IPS-20b (cell line): ENCODE measurements at regions not wholly inside any gene's neighbourhood (a gene's known extent, or its start where the extent isn't known, plus 50 kb on each side); places are given as distances from the start of the nearest gene placed in this dataset.

Experiments used
- H3K27ac ChIP-seq: one replicate; pipeline ENCODE4 v1.5.1; 2013; ENCODE audit warnings: low read length
- H3K27me3 ChIP-seq: 2 replicates; pipeline ENCODE4 v1.6.1; 2013; ENCODE audit warnings: mild to moderate bottlenecking, low read length, inconsistent platforms; ENCODE audit not compliant: insufficient read depth
- H3K36me3 ChIP-seq: 2 replicates; pipeline ENCODE4 v1.6.1; 2013; ENCODE audit warnings: low read depth, mild to moderate bottlenecking, inconsistent platforms, low read length, moderate library complexity; ENCODE audit not compliant: insufficient read depth
- H3K4me1 ChIP-seq: 2 replicates; pipeline ENCODE4 v1.6.1; 2013; ENCODE audit warnings: mild to moderate bottlenecking, control low read depth, inconsistent platforms, low read length, moderate library complexity; ENCODE audit not compliant: insufficient read depth
- H3K4me3 ChIP-seq: 2 replicates; pipeline ENCODE4 v1.5.1; 2013; ENCODE audit warnings: mild to moderate bottlenecking, low read length, inconsistent platforms
- H3K9ac ChIP-seq: 2 replicates; pipeline ENCODE4 v1.6.1; 2013; ENCODE audit warnings: low read depth, mild to moderate bottlenecking, inconsistent platforms, low read length, moderate library complexity
- H3K9me3 ChIP-seq: 2 replicates; pipeline ENCODE4 v1.6.1; 2013; ENCODE audit warnings: mild to moderate bottlenecking, low read depth, low read length, inconsistent platforms; ENCODE audit not compliant: insufficient read depth

GRCh38 chr20:48170625-48171024 is 385.3 kb upstream of the SULF2 start:
- Histone ChIP-seq H3K9ac (no peak overlapping the region), H3K27me3 (no peaks in the 10 kb centered on the region), H3K27ac (no peak overlapping the region), H3K36me3 (no peaks in the 10 kb centered on the region), H3K4me3 (no peak overlapping the region), H3K9me3 (no peaks in the 10 kb centered on the region), H3K4me1 (no peaks in the 10 kb centered on the region)

GRCh38 chr20:48169650-48170225 is 384.5 kb upstream of the SULF2 start:
- Histone ChIP-seq H3K9me3 (no peaks in the 10 kb centered on the region), H3K4me3 (no peak overlapping the region), H3K27me3 (no peaks in the 10 kb centered on the region), H3K36me3 (no peaks in the 10 kb centered on the region), H3K4me1 (no peaks in the 10 kb centered on the region), H3K27ac (no peak overlapping the region), H3K9ac (no peak overlapping the region)

- no peak overlapping the region for H3K27ac ChIP-seq
- H3K9ac ChIP-seq = no peak overlapping the region
- H3K4me3 ChIP-seq = no peak overlapping the region
- no peaks in the 10 kb centered on the region for H3K4me1 ChIP-seq
- H3K36me3 ChIP-seq = no peaks in the 10 kb centered on the region
- H3K27me3 ChIP-seq = no peaks in the 10 kb centered on the region
- no peaks in the 10 kb centered on the region for H3K9me3 ChIP-seq
Measured at GRCh38 chr20:48166082-48166835, 381.0 kb upstream of the SULF2 start.

- Histone ChIP-seq H3K9me3 (no peaks in the 10 kb centered on the region), H3K4me1 (no peaks in the 10 kb centered on the region), H3K36me3 (no peaks in the 10 kb centered on the region), H3K9ac (no peak overlapping the region), H3K27me3 (no peaks in the 10 kb centered on the region), H3K4me3 (no peak overlapping the region), H3K27ac (no peak overlapping the region)
Measured at GRCh38 chr20:48165401-48165685, 380.1 kb upstream of the SULF2 start.

GRCh38 chr20:48164566-48165400 is 379.5 kb upstream of the SULF2 start:
- H3K27me3 ChIP-seq = no peaks in the 10 kb centered on the region
- no peak overlapping the region for H3K9ac ChIP-seq
- H3K4me1 ChIP-seq = no peaks in the 10 kb centered on the region
- no peaks in the 10 kb centered on the region for H3K9me3 ChIP-seq
- no peak overlapping the region for H3K4me3 ChIP-seq
- no peak overlapping the region for H3K27ac ChIP-seq
- H3K36me3 ChIP-seq = no peaks in the 10 kb centered on the region

- no peaks in the 10 kb centered on the region for H3K4me1 ChIP-seq
- H3K4me3 ChIP-seq = no peak overlapping the region
- H3K27me3 ChIP-seq = no peaks in the 10 kb centered on the region
- H3K9ac ChIP-seq = no peak overlapping the region
- H3K27ac ChIP-seq = no peak overlapping the region
- H3K36me3 ChIP-seq = no peaks in the 10 kb centered on the region
- H3K9me3 ChIP-seq = no peaks in the 10 kb centered on the region
Measured at GRCh38 chr20:48164034-48164433, 378.8 kb upstream of the SULF2 start.

- Histone ChIP-seq H3K4me1 (no peaks in the 10 kb centered on the region), H3K9ac (no peak overlapping the region), H3K27me3 (no peaks in the 10 kb centered on the region), H3K36me3 (no peaks in the 10 kb centered on the region), H3K9me3 (no peaks in the 10 kb centered on the region), H3K4me3 (no peak overlapping the region), H3K27ac (no peak overlapping the region)
Measured at GRCh38 chr20:48163505-48163904, 378.2 kb upstream of the SULF2 start.

GRCh38 chr20:48162621-48163020 is 377.3 kb upstream of the SULF2 start:
- no peaks in the 10 kb centered on the region for H3K36me3 ChIP-seq
- no peak overlapping the region for H3K9ac ChIP-seq
- H3K4me3 ChIP-seq = no peak overlapping the region
- no peaks in the 10 kb centered on the region for H3K9me3 ChIP-seq
- H3K27me3 ChIP-seq = no peaks in the 10 kb centered on the region
- H3K27ac ChIP-seq = no peak overlapping the region
- H3K4me1 ChIP-seq = no peaks in the 10 kb centered on the region

GRCh38 chr20:48159145-48160008 is 374.1 kb upstream of the SULF2 start:
- Histone ChIP-seq H3K36me3 (no peaks in the 10 kb centered on the region), H3K9me3 (peaks cover 12% of the 10 kb centered on the region), H3K27me3 (no peaks in the 10 kb centered on the region), H3K4me1 (no peaks in the 10 kb centered on the region), H3K27ac (no peak overlapping the region), H3K9ac (no peak overlapping the region), H3K4me3 (no peak overlapping the region)

GRCh38 chr20:48158014-48158413 is 372.7 kb upstream of the SULF2 start:
- H3K9ac ChIP-seq = no peak overlapping the region
- H3K4me3 ChIP-seq = no peak overlapping the region
- H3K9me3 ChIP-seq = peaks cover 12% of the 10 kb centered on the region
- H3K36me3 ChIP-seq = no peaks in the 10 kb centered on the region
- H3K27me3 ChIP-seq = no peaks in the 10 kb centered on the region
- no peaks in the 10 kb centered on the region for H3K4me1 ChIP-seq
- no peak overlapping the region for H3K27ac ChIP-seq

- no peak overlapping the region for H3K27ac ChIP-seq
- H3K4me3 ChIP-seq = no peak overlapping the region
- H3K9ac ChIP-seq = no peak overlapping the region
- peaks cover under 1% of the 10 kb centered on the region; the same call in 1 of the 2 replicates for H3K4me1 ChIP-seq
- H3K36me3 ChIP-seq = no peaks in the 10 kb centered on the region
- peaks cover 12% of the 10 kb centered on the region for H3K9me3 ChIP-seq
- H3K27me3 ChIP-seq = no peaks in the 10 kb centered on the region
Measured at GRCh38 chr20:48156951-48157700, 371.8 kb upstream of the SULF2 start.
